ENCODE measurements at regions not wholly inside any gene's neighbourhood (a gene's known extent, or its start where the extent isn't known, plus 50 kb on each side); places are given as distances from the start of the nearest gene placed in this dataset.

GRCh38 chr2:195279840-195280427, 377.1 kb upstream of the SLC39A10 start:
- no peak for DNase-seq
- whole genome bisulfite sequencing (ENCODE audit: extremely low coverage, insufficient coverage, insufficient read length): no CpG with 5 or more reads among the region's 1 CpG
- H2AK5ac ChIP-seq (ENCODE audit: low read length): no peak overlapping the region
- H3K9ac ChIP-seq (ENCODE audit: low read length): no peak overlapping the region
- no peak overlapping the region for H3K18ac ChIP-seq (ENCODE audit: low read length)
- H3K4me1 ChIP-seq (ENCODE audit: control insufficient read depth in 1 of 2, insufficient read depth in 2 of 2, low read length in 2 of 2): peaks cover 0 to 2% of the 10 kb centered on the region in 2 experiments
- no peak overlapping the region for H3K27ac ChIP-seq (ENCODE audit: low read depth, low read length)
- H3K9me3 ChIP-seq (ENCODE audit: insufficient read depth, low read depth, low read length): no peaks in the 10 kb centered on the region
- H2AFZ ChIP-seq (ENCODE audit: insufficient read depth, low read length, poor library complexity): no peak overlapping the region
- no peak overlapping the region for H4K8ac ChIP-seq (ENCODE audit: low read depth, low read length)
- H3K4me2 ChIP-seq (ENCODE audit: low read length): no peak overlapping the region
- no peaks in the 10 kb centered on the region for H3K79me2 ChIP-seq (ENCODE audit: control insufficient read depth, insufficient read depth, low read length, poor library complexity)
- no peaks in the 10 kb centered on the region for H3K27me3 ChIP-seq (ENCODE audit: insufficient read depth, low read length)
- no peak overlapping the region for H3K14ac ChIP-seq (ENCODE audit: low read length)
- no peaks in the 10 kb centered on the region for H3K79me1 ChIP-seq (ENCODE audit: low read length)
- H2BK5ac ChIP-seq (ENCODE audit: low read depth, low read length, poor library complexity): no peak overlapping the region
- no peak overlapping the region for H3K4ac ChIP-seq (ENCODE audit: low read depth, low read length)
- H3K4me3 ChIP-seq (ENCODE audit: low read depth, low read length): no peak overlapping the region
- no peaks in the 10 kb centered on the region for H3K36me3 ChIP-seq (ENCODE audit: control insufficient read depth in 1 of 2, insufficient read depth in 2 of 2, low read length in 2 of 2)
- no peak overlapping the region for H4K91ac ChIP-seq (ENCODE audit: low read depth, low read length)
- H3K23ac ChIP-seq (ENCODE audit: low read length): no peak overlapping the region
- H2BK12ac ChIP-seq (ENCODE audit: low read length): no peak overlapping the region
- H4K12ac ChIP-seq (ENCODE audit: low read depth, low read length): no peak overlapping the region
- no peak overlapping the region for H2BK120ac ChIP-seq (ENCODE audit: insufficient read depth, low read length, poor library complexity)

- no peak overlapping the region for H4K8ac ChIP-seq (ENCODE audit: low read depth, low read length)
- H3K18ac ChIP-seq (ENCODE audit: low read length): no peak overlapping the region
- no peak overlapping the region for H3K4me3 ChIP-seq (ENCODE audit: low read depth, low read length)
- H3K9ac ChIP-seq (ENCODE audit: low read length): no peak overlapping the region
- no peak overlapping the region for H2BK120ac ChIP-seq (ENCODE audit: insufficient read depth, low read length, poor library complexity)
- H3K79me1 ChIP-seq (ENCODE audit: low read length): no peaks in the 10 kb centered on the region
- H3K79me2 ChIP-seq (ENCODE audit: control insufficient read depth, insufficient read depth, low read length, poor library complexity): no peaks in the 10 kb centered on the region
- no peak overlapping the region for H3K4me2 ChIP-seq (ENCODE audit: low read length)
- H3K23ac ChIP-seq (ENCODE audit: low read length): no peak overlapping the region
- H3K36me3 ChIP-seq (ENCODE audit: control insufficient read depth in 1 of 2, insufficient read depth in 2 of 2, low read length in 2 of 2): no peaks in the 10 kb centered on the region
- H3K4ac ChIP-seq (ENCODE audit: low read depth, low read length): no peak overlapping the region
- H3K4me1 ChIP-seq (ENCODE audit: control insufficient read depth in 1 of 2, insufficient read depth in 2 of 2, low read length in 2 of 2): no peaks in the 10 kb centered on the region
- no peak overlapping the region for H2AFZ ChIP-seq (ENCODE audit: insufficient read depth, low read length, poor library complexity)
- H2AK5ac ChIP-seq (ENCODE audit: low read length): no peak overlapping the region
- no peak overlapping the region for H4K12ac ChIP-seq (ENCODE audit: low read depth, low read length)
- H3K9me3 ChIP-seq (ENCODE audit: insufficient read depth, low read depth, low read length): peaks cover 3% of the 10 kb centered on the region
- no peak for DNase-seq
- H3K27me3 ChIP-seq (ENCODE audit: insufficient read depth, low read length): no peaks in the 10 kb centered on the region
- H2BK5ac ChIP-seq (ENCODE audit: low read depth, low read length, poor library complexity): no peak overlapping the region
- no peak overlapping the region for H2BK12ac ChIP-seq (ENCODE audit: low read length)
- no peak overlapping the region for H3K14ac ChIP-seq (ENCODE audit: low read length)
- no peak overlapping the region for H4K91ac ChIP-seq (ENCODE audit: low read depth, low read length)
- H3K27ac ChIP-seq (ENCODE audit: low read depth, low read length): no peak overlapping the region
- no CpG with 5 or more reads among the region's 5 CpGs for WGBS (ENCODE audit: extremely low coverage, insufficient coverage, insufficient read length)
These were observed 386.5 kb upstream of the SLC39A10 start for GRCh38 chr2:195270466-195271039.

GRCh38 chr2:195269220-195269619, 387.8 kb upstream of the SLC39A10 start:
- H3K27ac ChIP-seq (ENCODE audit: low read depth, low read length): no peak overlapping the region
- H2AK5ac ChIP-seq (ENCODE audit: low read length): no peak overlapping the region
- no peak overlapping the region for H3K4ac ChIP-seq (ENCODE audit: low read depth, low read length)
- no peak overlapping the region for H2BK12ac ChIP-seq (ENCODE audit: low read length)
- H3K36me3 ChIP-seq (ENCODE audit: control insufficient read depth in 1 of 2, insufficient read depth in 2 of 2, low read length in 2 of 2): no peaks in the 10 kb centered on the region
- DNase-seq: no peak
- no peaks in the 10 kb centered on the region for H3K27me3 ChIP-seq (ENCODE audit: insufficient read depth, low read length)
- no peak overlapping the region for H3K23ac ChIP-seq (ENCODE audit: low read length)
- no peak overlapping the region for H2AFZ ChIP-seq (ENCODE audit: insufficient read depth, low read length, poor library complexity)
- no peaks in the 10 kb centered on the region for H3K79me1 ChIP-seq (ENCODE audit: low read length)
- no peaks in the 10 kb centered on the region for H3K4me1 ChIP-seq (ENCODE audit: control insufficient read depth in 1 of 2, insufficient read depth in 2 of 2, low read length in 2 of 2)
- no peak overlapping the region for H3K14ac ChIP-seq (ENCODE audit: low read length)
- no peak overlapping the region for H3K4me2 ChIP-seq (ENCODE audit: low read length)
- H3K9ac ChIP-seq (ENCODE audit: low read length): no peak overlapping the region
- H4K12ac ChIP-seq (ENCODE audit: low read depth, low read length): no peak overlapping the region
- H3K79me2 ChIP-seq (ENCODE audit: control insufficient read depth, insufficient read depth, low read length, poor library complexity): no peaks in the 10 kb centered on the region
- H3K4me3 ChIP-seq (ENCODE audit: low read depth, low read length): no peak overlapping the region
- no CpG with 5 or more reads among the region's 6 CpGs for WGBS (ENCODE audit: extremely low coverage, insufficient coverage, insufficient read length)
- H2BK120ac ChIP-seq (ENCODE audit: insufficient read depth, low read length, poor library complexity): no peak overlapping the region
- no peak overlapping the region for H3K18ac ChIP-seq (ENCODE audit: low read length)
- H4K8ac ChIP-seq (ENCODE audit: low read depth, low read length): no peak overlapping the region
- H2BK5ac ChIP-seq (ENCODE audit: low read depth, low read length, poor library complexity): no peak overlapping the region
- peaks cover 3% of the 10 kb centered on the region for H3K9me3 ChIP-seq (ENCODE audit: insufficient read depth, low read depth, low read length)
- H4K91ac ChIP-seq (ENCODE audit: low read depth, low read length): no peak overlapping the region

- no peaks in the 10 kb centered on the region for H3K36me3 ChIP-seq (ENCODE audit: control insufficient read depth in 1 of 2, insufficient read depth in 2 of 2, low read length in 2 of 2)
- no peak overlapping the region for H4K12ac ChIP-seq (ENCODE audit: low read depth, low read length)
- no peak overlapping the region for H3K4me2 ChIP-seq (ENCODE audit: low read length)
- H3K4ac ChIP-seq (ENCODE audit: low read depth, low read length): no peak overlapping the region
- no peak overlapping the region for H3K27ac ChIP-seq (ENCODE audit: low read depth, low read length)
- no peaks in the 10 kb centered on the region for H3K9me3 ChIP-seq (ENCODE audit: insufficient read depth, low read depth, low read length)
- no peaks in the 10 kb centered on the region for H3K79me2 ChIP-seq (ENCODE audit: control insufficient read depth, insufficient read depth, low read length, poor library complexity)
- no peak overlapping the region for H2AFZ ChIP-seq (ENCODE audit: insufficient read depth, low read length, poor library complexity)
- no peak overlapping the region for H4K8ac ChIP-seq (ENCODE audit: low read depth, low read length)
- H3K14ac ChIP-seq (ENCODE audit: low read length): no peak overlapping the region
- no peaks in the 10 kb centered on the region for H3K4me1 ChIP-seq (ENCODE audit: control insufficient read depth in 1 of 2, insufficient read depth in 2 of 2, low read length in 2 of 2)
- no peak overlapping the region for H4K91ac ChIP-seq (ENCODE audit: low read depth, low read length)
- H3K18ac ChIP-seq (ENCODE audit: low read length): no peak overlapping the region
- H3K23ac ChIP-seq (ENCODE audit: low read length): no peak overlapping the region
- no peak overlapping the region for H2AK5ac ChIP-seq (ENCODE audit: low read length)
- H2BK120ac ChIP-seq (ENCODE audit: insufficient read depth, low read length, poor library complexity): no peak overlapping the region
- no CpG with 5 or more reads among the region's 4 CpGs for WGBS (ENCODE audit: extremely low coverage, insufficient coverage, insufficient read length)
- H3K27me3 ChIP-seq (ENCODE audit: insufficient read depth, low read length): no peaks in the 10 kb centered on the region
- no peak overlapping the region for H2BK12ac ChIP-seq (ENCODE audit: low read length)
- no peak overlapping the region for H3K4me3 ChIP-seq (ENCODE audit: low read depth, low read length)
- DNase-seq: no peak
- no peak overlapping the region for H2BK5ac ChIP-seq (ENCODE audit: low read depth, low read length, poor library complexity)
- no peaks in the 10 kb centered on the region for H3K79me1 ChIP-seq (ENCODE audit: low read length)
- no peak overlapping the region for H3K9ac ChIP-seq (ENCODE audit: low read length)
These were observed 399.0 kb upstream of the SLC39A10 start for GRCh38 chr2:195257979-195258378.

All from trophoblast cell (in vitro differentiated cells and primary cell).